Occipital lobe (tissue), 2 donors: ENCODE measurements at regions not wholly inside any gene's neighbourhood (a gene's known extent, or its start where the extent isn't known, plus 50 kb on each side); places are given as distances from the start of the nearest gene placed in this dataset. TPM values are rescaled to one million over a fixed set of nuclear protein-coding genes. Genes with fewer than 3 reads are reported as not detected.
"Not testable (repeated sequence)": the region's sequence is repeated elsewhere in the genome, so short reads cannot be mapped to it uniquely, and the experiment has no call there.

Experiments used
- DNase-seq: peaks from one replicate; lab custom pipeline; 2025; lab: John Stamatoyannopoulos, UW
- small RNA-seq: library from RNA; depleted of rRNA; stranded (forward); fragments of <200 nt; gene quantifications from one replicate; pipeline ENCODE3, GENCODE V24; 2014

- DNase-seq, result no peak
Measured at GRCh38 chr4:117908306-117909207, 125.7 kb upstream of the NDST3 start.

GRCh38 chr4:117916728-117917127 is 117.6 kb upstream of the NDST3 start:
- no peak for DNase-seq

- DNase-seq, result not testable (repeated sequence)
Measured at GRCh38 chr4:117922311-117922710, 112.0 kb upstream of the NDST3 start.

GRCh38 chr4:117927823-117928222 is 106.5 kb upstream of the NDST3 start:
- not testable (repeated sequence) for DNase-seq

- no peak for DNase-seq
Measured at GRCh38 chr4:117941611-117942010, 92.7 kb upstream of the NDST3 start.

- DNase-seq, result no peak
Measured at GRCh38 chr4:117949621-117950020, 84.7 kb upstream of the NDST3 start.

- DNase-seq, result no peak
Measured at GRCh38 chr4:117957571-117957970, 76.7 kb upstream of the NDST3 start.

GRCh38 chr4:117965622-117966021 is 68.7 kb upstream of the NDST3 start:
- no peak for DNase-seq

- no peak for DNase-seq
Measured at GRCh38 chr4:117968606-117969005, 65.7 kb upstream of the NDST3 start.

- DNase-seq, result no peak
Measured at GRCh38 chr4:117971403-117971802, 62.9 kb upstream of the NDST3 start.

GRCh38 chr4:117983541-117984365 is 50.5 kb upstream of the NDST3 start:
- DNase-seq, result no peak

- no peak for DNase-seq
Measured at GRCh38 chr4:117984366-117984680, 50.0 kb upstream of the NDST3 start.

Small RNA genes lying in the stretch of these regions (small RNA-seq; reads per million reads assigned to genes)
- gene AC107399.1, result not detected
